Activated B cell treated with CpG ODN at 0.5 μM for 24 hours (primary cell): ENCODE measurements at regions not wholly inside any gene's neighbourhood (a gene's known extent, or its start where the extent isn't known, plus 50 kb on each side); places are given as distances from the start of the nearest gene placed in this dataset.
A peak's percentile ranks its signal among the peaks of the same experiment; 100 is the strongest.

Experiments
- ATAC-seq: fragments of 200-7000 bp; cut with Tn5 transposase; one replicate; pipeline ENCODE4 v1.10.0; 2021; ENCODE audit warnings: low read depth, mild to moderate bottlenecking, moderate library complexity
- CTCF ChIA-PET: fragments of 350-600 bp; sonication (Branson Sonifier 250); formaldehyde crosslinking; loops from one replicate; lab custom pipeline; 2021; ENCODE audit warnings: antibody characterized with exemption; lab: Charles Lee
- POLR2A ChIA-PET: fragments of 350-600 bp; sonication (Branson Sonifier 250); formaldehyde crosslinking; loops from one replicate; lab custom pipeline; 2021; ENCODE audit warnings: antibody characterized with exemption; lab: Charles Lee
- DNase-seq: peaks from one replicate; pipeline ENCODE4 v3.0.0; 2022
- H3K27ac Mint-ChIP-seq: one replicate; pipeline ENCODE4 v1.8.0; 2020; ENCODE audit warnings: mixed read lengths
- H3K27me3 Mint-ChIP-seq: one replicate; pipeline ENCODE4 v1.8.0; 2021; ENCODE audit warnings: mixed read lengths
- H3K36me3 Mint-ChIP-seq: one replicate; pipeline ENCODE4 v1.8.0; 2021; ENCODE audit warnings: low read depth, mixed read lengths
- H3K4me1 Mint-ChIP-seq: one replicate; pipeline ENCODE4 v1.8.0; 2021; ENCODE audit warnings: mixed read lengths
- H3K4me3 Mint-ChIP-seq: one replicate; pipeline ENCODE4 v1.8.0; 2020; ENCODE audit warnings: mild to moderate bottlenecking, mixed read lengths
- H3K9me3 Mint-ChIP-seq: one replicate; pipeline ENCODE4 v1.8.0; 2020; ENCODE audit warnings: mixed read lengths
- intact Hi-C: fragments of 100-400 bp; cut with micrococcal nuclease; formaldehyde crosslinking; loops from one replicate; pipeline ENCODE4 v1.15.1; 2024
- TF ChIP-seq, protein P1 (sequence below): fragments of 200-600 bp; IDR thresholded peaks from one replicate; pipeline ENCODE4 v1.8.0; 2022; ENCODE audit warnings: antibody characterized with exemption, mild to moderate bottlenecking

DNA sequence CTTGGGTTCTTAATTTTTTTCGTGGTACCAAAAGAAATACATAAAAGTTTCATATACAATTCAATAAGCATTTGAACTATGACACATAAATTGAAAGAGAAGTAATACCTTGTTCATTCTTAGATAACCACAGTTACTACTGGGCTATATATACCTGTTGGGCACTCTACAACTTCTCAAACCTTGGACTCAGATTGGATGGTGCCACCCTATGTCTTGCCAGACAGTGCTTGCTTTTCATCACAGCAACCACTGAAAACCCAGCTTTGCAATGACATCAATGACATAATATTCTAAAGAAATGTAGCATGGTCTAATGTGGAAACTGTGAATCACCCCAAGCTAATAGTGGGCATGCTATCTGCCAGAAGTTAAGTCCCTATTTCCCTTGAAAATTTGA, 62.8 kb upstream of the DPH5 start:
- no peaks in the 10 kb centered on the region for H3K9me3 Mint-ChIP-seq

DNA sequence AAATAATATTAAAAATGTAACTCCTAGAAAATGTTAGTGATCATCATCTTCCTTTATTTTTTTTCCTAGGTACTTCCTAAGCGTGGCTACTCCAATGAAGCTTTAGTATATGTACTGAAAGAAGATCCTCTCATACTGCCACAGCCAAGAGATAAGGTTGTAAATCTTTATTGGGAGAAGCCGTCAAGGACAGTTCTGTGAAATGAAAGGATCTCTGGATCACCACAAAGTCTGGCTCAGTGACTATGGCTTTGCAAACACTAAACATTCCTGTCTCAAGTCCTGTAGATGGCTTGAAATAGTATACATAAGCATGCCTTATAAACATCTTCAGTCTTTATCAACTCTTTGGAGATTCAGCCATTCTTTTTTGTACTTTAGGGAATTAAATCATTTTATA, 61.2 kb upstream of the DPH5 start:
- no peak for DNase-seq
- H3K36me3 Mint-ChIP-seq, result peaks cover 27% of the 10 kb centered on the region
- TF ChIP-seq, protein P1, sequence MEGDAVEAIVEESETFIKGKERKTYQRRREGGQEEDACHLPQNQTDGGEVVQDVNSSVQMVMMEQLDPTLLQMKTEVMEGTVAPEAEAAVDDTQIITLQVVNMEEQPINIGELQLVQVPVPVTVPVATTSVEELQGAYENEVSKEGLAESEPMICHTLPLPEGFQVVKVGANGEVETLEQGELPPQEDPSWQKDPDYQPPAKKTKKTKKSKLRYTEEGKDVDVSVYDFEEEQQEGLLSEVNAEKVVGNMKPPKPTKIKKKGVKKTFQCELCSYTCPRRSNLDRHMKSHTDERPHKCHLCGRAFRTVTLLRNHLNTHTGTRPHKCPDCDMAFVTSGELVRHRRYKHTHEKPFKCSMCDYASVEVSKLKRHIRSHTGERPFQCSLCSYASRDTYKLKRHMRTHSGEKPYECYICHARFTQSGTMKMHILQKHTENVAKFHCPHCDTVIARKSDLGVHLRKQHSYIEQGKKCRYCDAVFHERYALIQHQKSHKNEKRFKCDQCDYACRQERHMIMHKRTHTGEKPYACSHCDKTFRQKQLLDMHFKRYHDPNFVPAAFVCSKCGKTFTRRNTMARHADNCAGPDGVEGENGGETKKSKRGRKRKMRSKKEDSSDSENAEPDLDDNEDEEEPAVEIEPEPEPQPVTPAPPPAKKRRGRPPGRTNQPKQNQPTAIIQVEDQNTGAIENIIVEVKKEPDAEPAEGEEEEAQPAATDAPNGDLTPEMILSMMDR, result no peak
- H3K9me3 Mint-ChIP-seq, result no peaks in the 10 kb centered on the region
- POLR2A ChIA-PET, result no interaction called here
- CTCF ChIA-PET, result no interaction called here
- H3K27ac Mint-ChIP-seq, result no peak overlapping the region
- peaks cover 17% of the 10 kb centered on the region for H3K4me1 Mint-ChIP-seq
- H3K27me3 Mint-ChIP-seq, result no peaks in the 10 kb centered on the region
- no peak for ATAC-seq
- no peak overlapping the region for H3K4me3 Mint-ChIP-seq
- intact Hi-C loops, result no loop called here

More for the DNA sequence above, 62.8 kb upstream of the DPH5 start:
- DNase-seq (no peak), ATAC-seq (peak; percentile 31)
- intact Hi-C loops, result no loop called here
- Mint-ChIP-seq H3K4me3 (no peak overlapping the region), H3K36me3 (peaks cover 25% of the 10 kb centered on the region), H3K4me1 (peaks cover 11% of the 10 kb centered on the region), H3K27me3 (no peaks in the 10 kb centered on the region), H3K27ac (no peak overlapping the region)
- TF ChIP-seq, protein P1, result no peak
- ChIA-PET POLR2A (no interaction called here), CTCF (no interaction called here)

DNA sequence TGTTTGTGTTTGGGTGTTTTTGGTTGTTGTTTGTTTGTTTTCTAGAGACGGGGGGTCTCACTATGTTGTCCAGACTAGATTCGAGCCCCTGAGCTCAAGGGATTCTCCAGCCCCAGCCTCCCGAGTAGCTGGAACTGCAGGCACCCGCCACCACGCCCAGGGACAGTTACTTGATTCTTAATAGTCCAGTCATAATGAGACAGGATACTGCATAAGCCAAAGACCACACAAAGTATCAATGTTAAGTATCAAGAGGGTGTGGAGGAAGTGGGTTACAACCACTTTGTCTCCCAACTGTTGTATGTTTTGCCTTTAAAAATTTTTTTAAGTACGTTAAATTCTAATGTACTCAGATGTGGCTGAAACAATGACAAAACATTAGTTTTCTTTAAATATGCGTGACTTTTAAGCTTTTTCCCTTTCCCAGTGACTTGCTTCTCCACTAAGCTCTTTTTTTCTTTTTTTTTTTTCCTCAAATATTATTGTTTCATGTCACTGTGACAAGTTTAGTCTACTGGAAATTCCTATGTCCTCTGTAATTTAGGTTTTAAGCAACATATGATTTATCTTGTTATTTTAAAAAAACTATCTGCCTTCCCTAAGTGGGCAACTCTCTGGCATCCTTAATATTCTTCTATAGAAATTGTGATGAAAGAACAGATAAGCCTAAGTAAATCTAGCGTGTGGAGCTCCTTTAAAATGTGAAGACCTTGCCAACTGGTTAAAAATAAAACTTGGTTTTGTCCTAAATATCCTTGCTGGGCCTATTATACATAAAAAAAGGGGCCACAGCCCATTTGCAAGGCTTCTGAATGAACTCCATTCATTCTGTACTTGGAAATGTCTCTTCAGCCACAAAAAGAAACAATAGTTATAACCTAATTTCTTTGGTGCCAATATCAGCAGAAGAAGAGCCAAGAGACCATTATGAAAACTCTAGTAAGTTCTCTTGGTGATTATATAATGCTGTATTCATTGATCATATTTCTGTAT, 56.2 kb upstream of the DPH5 start:
- ChIA-PET CTCF (no interaction called here), POLR2A (interaction anchor here (0.6 to 1.0 kb wide), 2 partner anchors 155 to 160 kb away, joined by 3 read pairs; no protein-coding TSS in a partner anchor)
- TF ChIP-seq, protein P1, result no peak
- no peak overlapping the region for H3K4me3 Mint-ChIP-seq
- intact Hi-C loops, result loop anchor here (2.0 kb wide), 1 partner anchor 17 kb away; no protein-coding TSS in a partner anchor
- H3K4me1 Mint-ChIP-seq, result peaks cover 38% of the 10 kb centered on the region
- peaks cover 48% of the 10 kb centered on the region for H3K36me3 Mint-ChIP-seq
- DNase-seq (no peak), ATAC-seq (peak; percentile 52)
- peak overlapping the region; percentile 19 for H3K27ac Mint-ChIP-seq
- no peaks in the 10 kb centered on the region for H3K27me3 Mint-ChIP-seq
- H3K9me3 Mint-ChIP-seq, result no peaks in the 10 kb centered on the region

DNA sequence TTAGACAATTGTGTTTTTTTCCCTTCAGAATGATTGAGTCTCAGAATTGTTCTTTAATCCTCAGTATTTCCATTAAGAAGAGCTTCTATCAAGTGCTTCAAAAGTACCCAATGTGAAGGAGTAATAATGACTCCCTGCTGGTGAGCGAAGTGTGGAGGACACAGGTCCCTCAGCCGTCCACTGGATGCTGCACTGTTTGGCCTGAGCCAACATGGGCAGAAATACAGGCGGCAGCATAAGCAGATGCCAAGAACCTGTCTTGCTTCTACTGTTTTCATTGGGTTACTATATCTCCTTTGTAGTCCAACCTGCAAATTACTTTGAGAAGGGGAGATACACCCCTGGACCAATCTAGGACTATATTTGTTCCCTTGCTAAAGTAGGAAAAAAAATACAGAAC, 55.3 kb upstream of the DPH5 start:
- no peaks in the 10 kb centered on the region for H3K9me3 Mint-ChIP-seq
- no peaks in the 10 kb centered on the region for H3K27me3 Mint-ChIP-seq
- POLR2A ChIA-PET, result interaction anchor here (0.7 to 1.0 kb wide), 2 partner anchors 154 to 156 kb away, joined by 3 read pairs; no protein-coding TSS in a partner anchor
- ATAC-seq (no peak), DNase-seq (no peak)
- intact Hi-C loops, result loop anchor here (2.0 kb wide), 1 partner anchor 16 kb away; no protein-coding TSS in a partner anchor
- no peak overlapping the region for H3K4me3 Mint-ChIP-seq
- H3K4me1 Mint-ChIP-seq, result peaks cover 38% of the 10 kb centered on the region
- TF ChIP-seq, protein P1, result no peak
- peaks cover 53% of the 10 kb centered on the region for H3K36me3 Mint-ChIP-seq
- CTCF ChIA-PET, result no interaction called here
- no peak overlapping the region for H3K27ac Mint-ChIP-seq

DNA sequence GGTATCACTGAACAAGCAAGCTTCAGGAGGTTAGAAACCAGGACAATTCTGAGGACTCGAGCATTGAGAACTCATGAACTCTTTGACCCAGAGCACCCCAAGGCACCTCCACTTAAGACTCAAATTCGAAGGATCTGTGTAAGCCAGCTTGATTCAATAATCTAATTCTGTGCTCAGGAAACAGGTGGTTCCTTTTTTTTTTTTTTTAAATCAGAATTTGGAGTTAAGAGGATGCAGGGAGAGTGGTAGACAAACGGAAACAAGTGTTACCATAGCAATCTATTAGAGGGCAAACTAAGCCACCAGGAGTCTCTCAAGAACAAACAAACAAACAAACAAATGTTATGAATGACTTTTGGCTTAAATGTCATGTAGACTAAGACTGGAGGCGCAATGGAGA, 53.8 kb upstream of the DPH5 start:
- H3K9me3 Mint-ChIP-seq, result no peaks in the 10 kb centered on the region
- peaks cover 34% of the 10 kb centered on the region for H3K4me1 Mint-ChIP-seq
- ChIA-PET POLR2A (interaction anchor here (1.0 to 1.1 kb wide), 3 partner anchors 18 to 158 kb away, joined by 3 to 4 read pairs (median 4); no protein-coding TSS in a partner anchor), CTCF (interaction anchor here (0.7 to 1.1 kb wide), 3 partner anchors 11 to 209 kb away, joined by 3 read pairs; no protein-coding TSS in a partner anchor)
- H3K4me3 Mint-ChIP-seq, result peak overlapping the region; percentile 0
- TF ChIP-seq, protein P1, result no peak
- H3K36me3 Mint-ChIP-seq, result peaks cover 51% of the 10 kb centered on the region
- H3K27ac Mint-ChIP-seq, result peak overlapping the region; percentile 46
- ATAC-seq, result peak; percentile 40
- no peaks in the 10 kb centered on the region for H3K27me3 Mint-ChIP-seq
- intact Hi-C loops, result no loop called here
- DNase-seq, result no peak
